GM23248 (cell line): ENCODE measurements at regions not wholly inside any gene's neighbourhood (a gene's known extent, or its start where the extent isn't known, plus 50 kb on each side); places are given as distances from the start of the nearest gene placed in this dataset.

Source experiments
- EZH2 ChIP-seq: fragments of 200-600 bp; sonication (generic); IDR thresholded peaks from 2 replicates; pipeline ENCODE4 v1.6.1; 2018; ENCODE audit warnings: antibody characterized with exemption, mild to moderate bottlenecking; ENCODE audit not compliant: insufficient read depth, poor library complexity, severe bottlenecking
- EZH2phosphoT487 ChIP-seq: fragments of 200-600 bp; sonication (generic); IDR thresholded peaks from 2 replicates; pipeline ENCODE4 v1.6.1; 2018; ENCODE audit warnings: antibody characterized with exemption, moderate library complexity, mild to moderate bottlenecking, low read depth; ENCODE audit not compliant: insufficient read depth

DNA sequence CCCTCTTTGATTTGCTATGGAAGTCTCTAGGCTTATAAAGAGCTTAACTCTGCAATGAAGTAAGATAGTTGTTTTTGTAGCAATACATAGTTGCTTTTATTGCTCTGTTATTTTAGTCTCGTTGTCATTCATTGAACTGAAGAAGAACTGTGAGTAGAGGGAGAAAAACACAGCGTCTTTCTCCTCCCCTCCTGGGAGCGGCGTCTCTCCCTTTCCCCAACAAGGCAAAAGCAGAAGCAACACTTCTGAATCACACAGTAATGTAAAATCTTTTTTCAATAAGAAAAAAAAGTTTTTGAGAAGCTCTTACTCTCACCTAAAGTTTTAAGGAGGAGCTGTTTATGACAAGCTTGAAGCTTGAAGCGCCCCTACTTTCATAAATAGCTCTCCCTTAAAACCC is 119.3 kb upstream of the SLC7A14 start:
- TF ChIP-seq EZH2phosphoT487 (no peak), EZH2 (no peak)
